Suprapubic skin (tissue), 4 donors: ENCODE measurements at regions not wholly inside any gene's neighbourhood (a gene's known extent, or its start where the extent isn't known, plus 50 kb on each side); places are given as distances from the start of the nearest gene placed in this dataset.

Experiments
- DNase-seq, 2 donors: peaks; one replicate each; pipeline ENCODE4 v3.0.0-alpha.2; 2019; ENCODE audit warnings: low spot score in 2 of 2
- H3K27ac ChIP-seq: fragments of 200-600 bp; sonication (generic); one replicate; pipeline ENCODE4 v1.5.1; 2019
- H3K27me3 ChIP-seq: fragments of 200-600 bp; sonication (generic); one replicate; pipeline ENCODE4 v1.5.1; 2019
- H3K36me3 ChIP-seq: fragments of 200-600 bp; sonication (generic); one replicate; pipeline ENCODE4 v1.5.1; 2019
- H3K4me1 ChIP-seq: fragments of 200-600 bp; sonication (generic); one replicate; pipeline ENCODE4 v1.5.1; 2019
- H3K4me3 ChIP-seq: fragments of 200-600 bp; sonication (generic); one replicate; pipeline ENCODE4 v1.5.1; 2019; ENCODE audit warnings: mild to moderate bottlenecking
- H3K9me3 ChIP-seq: fragments of 200-600 bp; sonication (generic); one replicate; pipeline ENCODE4 v1.5.1; 2019
- CTCF ChIP-seq, 2 donors: fragments of 200-600 bp in 1 of 2; fragments of 450-650 bp in 1 of 2; sonication (generic) in 1 of 2; IDR thresholded peaks; one replicate each; pipeline ENCODE4 v1.5.1; 2016 to 2019; ENCODE audit warnings: antibody characterized with exemption in 2 of 2, mild to moderate bottlenecking in 1 of 2, moderate library complexity in 1 of 2
- EP300 ChIP-seq: sonication (generic); formaldehyde crosslinking; IDR thresholded peaks from one replicate; pipeline ENCODE4 v1.6.1; 2017; ENCODE audit warnings: antibody characterized with exemption
- POLR2A ChIP-seq, 2 donors: fragments of 450-650 bp; IDR thresholded peaks; one replicate each; pipeline ENCODE4 v1.6.1; 2017; ENCODE audit warnings: antibody characterized with exemption in 2 of 2, mild to moderate bottlenecking in 2 of 2, moderate library complexity in 2 of 2
- POLR2AphosphoS5 ChIP-seq, 3 donors: sonication (generic); formaldehyde crosslinking; IDR thresholded peaks; one replicate each; pipeline ENCODE4 v1.6.1; 2017; ENCODE audit warnings: antibody characterized with exemption in 3 of 3
- WGBS: methylation state at CpG from one replicate; pipeline ENCODE4 v1.1.5; 2018; 5-methylcytosine and 5-hydroxymethylcytosine counted together

DNA sequence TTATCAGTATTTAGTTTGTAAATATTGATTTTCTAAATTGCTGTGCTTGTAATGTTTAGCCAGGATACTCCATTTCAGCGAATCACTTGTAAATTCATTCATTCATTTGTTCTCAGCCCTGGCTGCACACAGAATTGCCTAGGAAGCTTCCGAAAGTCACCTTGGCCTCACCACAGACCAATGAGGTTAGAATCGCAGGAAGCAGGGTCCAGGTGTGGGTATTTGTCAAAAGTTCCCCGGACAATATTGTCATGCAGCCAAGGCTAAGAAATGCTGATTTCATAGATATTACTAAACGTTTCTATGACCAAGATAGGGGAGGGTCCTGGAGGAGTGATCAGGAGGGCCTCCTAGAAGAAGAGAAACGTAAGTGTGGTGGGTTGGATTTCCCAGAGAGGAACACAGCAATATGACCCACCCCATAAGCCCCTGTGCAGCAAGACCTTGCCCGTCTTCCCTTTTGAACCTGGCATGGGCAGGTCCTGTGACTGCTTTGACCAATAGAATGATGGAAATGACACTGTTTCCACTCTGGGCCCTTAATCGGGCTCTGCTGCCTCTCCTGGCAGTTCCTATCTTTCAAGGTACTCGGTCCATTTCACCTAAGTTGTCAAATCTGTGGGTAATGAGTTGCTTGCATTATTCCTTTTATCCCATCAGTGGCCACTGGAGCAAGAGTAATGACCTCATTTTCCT lies 238.7 kb downstream of the FOXL1 start:
- no peak for TF ChIP-seq CTCF (IDR thresholded peaks at IDR 0.05)
- TF ChIP-seq POLR2A (IDR thresholded peaks at IDR 0.05) = no peak
- no peak for TF ChIP-seq POLR2AphosphoS5 (IDR thresholded peaks at IDR 0.05)
- TF ChIP-seq EP300 = no peak
- Histone ChIP-seq H3K27me3 (peaks cover 33% of the 10 kb centered on the region), H3K4me3 (no peak overlapping the region), H3K27ac (no peak overlapping the region), H3K36me3 (no peaks in the 10 kb centered on the region), H3K9me3 (no peaks in the 10 kb centered on the region), H3K4me1 (no peaks in the 10 kb centered on the region)
- no peak for DNase-seq
- 78% methylated on average over 9 of the region's 9 CpGs for WGBS

DNA sequence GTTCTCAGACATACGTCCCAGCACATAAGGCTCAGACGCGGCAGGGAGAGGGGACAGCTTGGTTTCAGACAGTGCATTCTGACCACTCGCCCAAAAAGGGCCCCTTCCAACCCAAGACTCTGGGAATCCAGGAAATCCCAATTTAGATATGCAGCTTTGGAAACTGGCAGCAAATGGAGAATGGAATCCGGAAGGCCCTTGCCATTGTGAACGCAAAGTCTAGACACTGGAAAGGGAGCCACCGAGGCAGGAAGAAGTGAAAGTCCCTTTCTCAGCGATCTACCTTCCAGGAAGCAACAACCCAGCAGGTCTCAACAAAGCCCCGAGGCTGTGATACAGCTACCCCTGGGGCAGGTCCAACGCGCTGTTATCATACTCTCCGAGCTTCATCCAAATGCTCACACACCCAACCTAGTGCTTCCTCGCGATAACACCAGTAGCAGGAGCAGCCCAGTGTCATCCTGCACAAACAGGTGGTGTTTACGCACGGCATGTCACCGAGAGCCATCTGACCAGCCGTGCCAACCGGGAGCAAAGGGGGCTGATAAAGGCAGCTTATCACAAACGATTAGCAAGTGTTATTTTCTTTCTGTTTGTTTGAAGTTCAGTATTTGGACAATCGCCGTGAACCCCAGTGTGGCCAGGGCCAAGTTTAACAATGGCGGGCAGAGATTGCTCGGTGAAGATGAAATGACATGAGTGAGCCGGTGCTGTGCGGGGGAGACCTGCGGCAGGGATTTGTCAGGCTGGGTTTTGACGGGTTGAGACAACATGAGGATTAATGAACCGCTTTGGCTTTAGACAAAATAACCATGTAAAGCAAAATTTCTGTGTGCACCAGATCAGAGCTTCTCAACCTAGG lies 240.6 kb downstream of the FOXL1 start:
- Histone ChIP-seq H3K9me3 (no peaks in the 10 kb centered on the region), H3K27me3 (peaks cover 44% of the 10 kb centered on the region), H3K4me1 (peaks cover 2% of the 10 kb centered on the region), H3K27ac (no peak overlapping the region), H3K4me3 (no peak overlapping the region), H3K36me3 (no peaks in the 10 kb centered on the region)
- 69% methylated on average over 23 of the region's 29 CpGs for WGBS
- TF ChIP-seq CTCF (IDR thresholded peaks at IDR 0.05) (no peak), POLR2AphosphoS5 (IDR thresholded peaks at IDR 0.05) (no peak), POLR2A (IDR thresholded peaks at IDR 0.05) (no peak), EP300 (no peak)
- no peak for DNase-seq

DNA sequence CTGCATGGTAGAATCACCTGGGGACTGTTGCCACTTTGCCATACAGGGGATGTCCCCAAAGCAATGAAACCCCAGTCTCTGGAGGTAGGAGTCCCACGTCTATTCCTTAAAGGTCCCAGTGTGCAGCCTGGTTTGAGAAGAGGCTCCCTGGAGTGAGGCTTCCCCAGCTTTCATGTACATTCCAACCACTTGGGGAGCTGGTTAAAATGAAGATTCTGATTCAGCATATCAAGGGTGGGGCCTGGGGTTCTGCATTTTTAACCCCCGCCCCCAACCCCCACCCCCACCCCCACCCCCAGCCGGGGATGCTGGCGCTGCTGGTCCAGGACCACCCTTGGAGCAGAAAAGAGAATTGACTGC lies 241.2 kb downstream of the FOXL1 start:
- no peak overlapping the region for H3K4me3 ChIP-seq
- no peak for DNase-seq
- WGBS = 26% methylated on average over 4 of the region's 4 CpGs
- H3K27ac ChIP-seq = no peak overlapping the region
- no peak for TF ChIP-seq POLR2A (IDR thresholded peaks at IDR 0.05)
- TF ChIP-seq EP300 = no peak
- TF ChIP-seq POLR2AphosphoS5 (IDR thresholded peaks at IDR 0.05) = no peak
- TF ChIP-seq CTCF (IDR thresholded peaks at IDR 0.05) = no peak
- H3K4me1 ChIP-seq = peaks cover 3% of the 10 kb centered on the region
- no peaks in the 10 kb centered on the region for H3K9me3 ChIP-seq
- no peaks in the 10 kb centered on the region for H3K36me3 ChIP-seq
- H3K27me3 ChIP-seq = peaks cover 47% of the 10 kb centered on the region

GRCh38 chr16:86821895-86822294 lies 243.5 kb downstream of the FOXL1 start:
- no peaks in the 10 kb centered on the region for H3K9me3 ChIP-seq
- no peak overlapping the region for H3K4me3 ChIP-seq
- 76% methylated on average over 2 of the region's 2 CpGs for WGBS
- H3K4me1 ChIP-seq = peaks cover 6% of the 10 kb centered on the region
- H3K27me3 ChIP-seq = peaks cover 70% of the 10 kb centered on the region
- H3K36me3 ChIP-seq = no peaks in the 10 kb centered on the region
- no peak for DNase-seq
- TF ChIP-seq CTCF (IDR thresholded peaks at IDR 0.05) (no peak), POLR2AphosphoS5 (IDR thresholded peaks at IDR 0.05) (no peak), POLR2A (IDR thresholded peaks at IDR 0.05) (no peak), EP300 (no peak)
- H3K27ac ChIP-seq = no peak overlapping the region

DNA sequence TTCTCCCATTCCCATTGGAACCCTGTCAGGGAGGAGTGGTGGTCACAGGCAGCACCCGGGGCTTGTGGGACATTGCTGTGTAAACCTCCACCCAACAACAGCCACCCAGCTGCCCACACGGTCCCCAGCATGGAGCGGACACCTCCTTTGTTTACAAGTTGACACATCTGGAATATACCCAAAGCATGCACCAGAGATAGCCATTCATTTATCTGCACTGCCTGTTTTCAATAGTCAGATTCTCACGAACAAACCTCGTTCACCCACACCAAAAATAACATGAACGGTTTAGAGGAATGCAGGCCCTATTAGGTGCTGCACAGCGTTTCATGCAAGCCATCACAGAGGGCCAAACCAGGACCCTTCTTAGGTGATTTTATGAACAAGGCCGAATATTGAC lies 244.8 kb downstream of the FOXL1 start:
- Histone ChIP-seq H3K27ac (no peak overlapping the region), H3K4me1 (peaks cover 6% of the 10 kb centered on the region), H3K27me3 (peaks cover 75% of the 10 kb centered on the region), H3K9me3 (no peaks in the 10 kb centered on the region), H3K36me3 (no peaks in the 10 kb centered on the region), H3K4me3 (no peak overlapping the region)
- TF ChIP-seq EP300 = no peak
- no peak for TF ChIP-seq POLR2AphosphoS5 (IDR thresholded peaks at IDR 0.05)
- TF ChIP-seq CTCF (IDR thresholded peaks at IDR 0.05) = no peak
- TF ChIP-seq POLR2A (IDR thresholded peaks at IDR 0.05) = no peak
- WGBS = 70% methylated on average over 7 of the region's 8 CpGs
- no peak for DNase-seq
